ENCODE measurements at regions not wholly inside any gene's neighbourhood (a gene's known extent, or its start where the extent isn't known, plus 50 kb on each side); places are given as distances from the start of the nearest gene placed in this dataset.

- dilution Hi-C loops (cut with MboI; ENCODE audit: extremely low pct_ligation_motif_present, low sequenced_read_pairs): no loop called here
- Histone ChIP-seq H3K4me3 (ENCODE audit: control insufficient read depth in 2 of 3, extremely low read depth in 1 of 3, insufficient read depth in 2 of 3, low read depth in 1 of 3, low read length in 3 of 3) (no peak overlapping the region), H3K36me3 (ENCODE audit: control insufficient read depth in 2 of 2, extremely low read depth in 1 of 2, insufficient read depth in 2 of 2, low read length in 2 of 2) (no peaks in the 10 kb centered on the region), H3K9me3 (ENCODE audit: control insufficient read depth, low read depth, low read length) (peaks cover 3% of the 10 kb centered on the region), H3K4me1 (ENCODE audit: control insufficient read depth, extremely low read depth, insufficient read depth, low read length) (no peaks in the 10 kb centered on the region), H2AFZ (ENCODE audit: control insufficient read depth, low read length) (no peak overlapping the region), H3K27ac (ENCODE audit: control insufficient read depth, insufficient read depth, low read length) (no peak overlapping the region), H3K9ac (ENCODE audit: control insufficient read depth, extremely low read depth, insufficient read depth, low read length) (no peak overlapping the region), H4K20me1 (ENCODE audit: control insufficient read depth, extremely low read depth, insufficient read depth, low read length) (no peaks in the 10 kb centered on the region), H3K9me1 (ENCODE audit: control insufficient read depth, extremely low read depth, insufficient read depth, low read length) (no peaks in the 10 kb centered on the region), H3K27me3 (ENCODE audit: control insufficient read depth, extremely low read depth, insufficient read depth, low read length) (no peaks in the 10 kb centered on the region), H3K4me2 (ENCODE audit: control insufficient read depth, extremely low read depth, insufficient read depth, low read depth, low read length) (no peak overlapping the region), H3K79me2 (ENCODE audit: control insufficient read depth, insufficient read depth, low read length) (no peaks in the 10 kb centered on the region)
- DNase-seq (ENCODE audit: low read depth, low spot score) (no peak), FAIRE-seq (no peak)
- TF ChIP-seq CTCF (optimal IDR thresholded peaks at IDR 0.05 in 1 of 3, IDR thresholded peaks at IDR 0.05 in 1 of 3, conservative IDR thresholded peaks at IDR 0.05 in 1 of 3; ENCODE audit: extremely low read depth in 1 of 3, insufficient read depth in 2 of 3, low read length in 3 of 3) (no peak), EZH2 (IDR thresholded peaks at IDR 0.05; ENCODE audit: low read length) (no peak)
Measured at GRCh38 chr12:31855427-31855826, 103.8 kb upstream of the RESF1 start.

GRCh38 chr12:31853977-31854376 is 105.2 kb upstream of the RESF1 start:
- H4K20me1 ChIP-seq (ENCODE audit: control insufficient read depth, extremely low read depth, insufficient read depth, low read length): no peaks in the 10 kb centered on the region
- H3K4me2 ChIP-seq (ENCODE audit: control insufficient read depth, extremely low read depth, insufficient read depth, low read depth, low read length): no peak overlapping the region
- FAIRE-seq: no peak
- dilution Hi-C loops (cut with MboI; ENCODE audit: extremely low pct_ligation_motif_present, low sequenced_read_pairs): no loop called here
- H2AFZ ChIP-seq (ENCODE audit: control insufficient read depth, low read length): no peak overlapping the region
- no peaks in the 10 kb centered on the region for H3K79me2 ChIP-seq (ENCODE audit: control insufficient read depth, insufficient read depth, low read length)
- no peaks in the 10 kb centered on the region for H3K36me3 ChIP-seq (ENCODE audit: control insufficient read depth in 2 of 2, extremely low read depth in 1 of 2, insufficient read depth in 2 of 2, low read length in 2 of 2)
- TF ChIP-seq CTCF (optimal IDR thresholded peaks at IDR 0.05 in 1 of 3, IDR thresholded peaks at IDR 0.05 in 1 of 3, conservative IDR thresholded peaks at IDR 0.05 in 1 of 3; ENCODE audit: extremely low read depth in 1 of 3, insufficient read depth in 2 of 3, low read length in 3 of 3): no peak
- TF ChIP-seq EZH2 (IDR thresholded peaks at IDR 0.05; ENCODE audit: low read length): no peak
- H3K9me1 ChIP-seq (ENCODE audit: control insufficient read depth, extremely low read depth, insufficient read depth, low read length): no peaks in the 10 kb centered on the region
- H3K9ac ChIP-seq (ENCODE audit: control insufficient read depth, extremely low read depth, insufficient read depth, low read length): no peak overlapping the region
- DNase-seq (ENCODE audit: low read depth, low spot score): no peak
- H3K27me3 ChIP-seq (ENCODE audit: control insufficient read depth, extremely low read depth, insufficient read depth, low read length): no peaks in the 10 kb centered on the region
- peaks cover 4% of the 10 kb centered on the region for H3K9me3 ChIP-seq (ENCODE audit: control insufficient read depth, low read depth, low read length)
- H3K27ac ChIP-seq (ENCODE audit: control insufficient read depth, insufficient read depth, low read length): no peak overlapping the region
- H3K4me1 ChIP-seq (ENCODE audit: control insufficient read depth, extremely low read depth, insufficient read depth, low read length): no peaks in the 10 kb centered on the region
- no peak overlapping the region for H3K4me3 ChIP-seq (ENCODE audit: control insufficient read depth in 2 of 3, extremely low read depth in 1 of 3, insufficient read depth in 2 of 3, low read depth in 1 of 3, low read length in 3 of 3)

Data from keratinocyte (primary cell).